Esophagus muscularis mucosa (tissue), 3 donors: ENCODE measurements at regions not wholly inside any gene's neighbourhood (a gene's known extent, or its start where the extent isn't known, plus 50 kb on each side); places are given as distances from the start of the nearest gene placed in this dataset.

Source experiments
- EP300 ChIP-seq: sonication (generic); formaldehyde crosslinking; IDR thresholded peaks from one replicate; pipeline ENCODE4 v1.6.1; 2017; ENCODE audit warnings: antibody characterized with exemption
- TF ChIP-seq, protein P1 (sequence below), 3 experiments: fragments of 200-600 bp in 2 of 3; fragments of 450-650 bp in 1 of 3; sonication (generic) in 2 of 3; IDR thresholded peaks; one replicate each; pipeline ENCODE4 v1.5.1; 2017 to 2019; ENCODE audit warnings: antibody characterized with exemption in 3 of 3, mild to moderate bottlenecking in 2 of 3, moderate library complexity in 1 of 3

DNA sequence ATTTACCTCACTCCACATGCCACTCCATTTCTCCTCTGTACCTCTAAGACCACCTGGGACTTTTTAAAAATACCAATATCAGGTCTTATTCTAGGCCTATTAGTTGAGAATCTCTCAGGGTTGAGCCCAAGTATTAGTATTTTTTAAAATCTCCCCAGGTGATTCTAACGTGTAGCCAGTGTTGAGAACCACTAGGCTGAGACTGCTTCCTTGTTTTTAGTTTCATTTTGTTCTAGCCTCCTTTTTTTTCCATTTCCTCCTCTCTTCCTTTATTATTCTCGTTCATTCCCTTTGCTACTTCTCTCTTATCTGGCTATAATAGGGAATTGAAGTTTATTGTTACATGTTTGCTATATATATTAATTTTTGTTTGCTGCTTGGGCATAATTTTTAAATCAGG lies 217.8 kb upstream of the CD96 start:
- TF ChIP-seq, protein P1, sequence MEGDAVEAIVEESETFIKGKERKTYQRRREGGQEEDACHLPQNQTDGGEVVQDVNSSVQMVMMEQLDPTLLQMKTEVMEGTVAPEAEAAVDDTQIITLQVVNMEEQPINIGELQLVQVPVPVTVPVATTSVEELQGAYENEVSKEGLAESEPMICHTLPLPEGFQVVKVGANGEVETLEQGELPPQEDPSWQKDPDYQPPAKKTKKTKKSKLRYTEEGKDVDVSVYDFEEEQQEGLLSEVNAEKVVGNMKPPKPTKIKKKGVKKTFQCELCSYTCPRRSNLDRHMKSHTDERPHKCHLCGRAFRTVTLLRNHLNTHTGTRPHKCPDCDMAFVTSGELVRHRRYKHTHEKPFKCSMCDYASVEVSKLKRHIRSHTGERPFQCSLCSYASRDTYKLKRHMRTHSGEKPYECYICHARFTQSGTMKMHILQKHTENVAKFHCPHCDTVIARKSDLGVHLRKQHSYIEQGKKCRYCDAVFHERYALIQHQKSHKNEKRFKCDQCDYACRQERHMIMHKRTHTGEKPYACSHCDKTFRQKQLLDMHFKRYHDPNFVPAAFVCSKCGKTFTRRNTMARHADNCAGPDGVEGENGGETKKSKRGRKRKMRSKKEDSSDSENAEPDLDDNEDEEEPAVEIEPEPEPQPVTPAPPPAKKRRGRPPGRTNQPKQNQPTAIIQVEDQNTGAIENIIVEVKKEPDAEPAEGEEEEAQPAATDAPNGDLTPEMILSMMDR (IDR thresholded peaks at IDR 0.05), result no peak
- TF ChIP-seq EP300, result no peak
